ENCODE measurements at regions not wholly inside any gene's neighbourhood (a gene's known extent, or its start where the extent isn't known, plus 50 kb on each side); places are given as distances from the start of the nearest gene placed in this dataset.

GRCh38 chr16:51567911-51568310 lies 416.8 kb upstream of the SALL1 start:
- no peak for ATAC-seq
- Mint-ChIP-seq H3K4me3 (no peak overlapping the region), H3K4me1 (no peaks in the 10 kb centered on the region), H3K36me3 (ENCODE audit: low read depth) (no peaks in the 10 kb centered on the region), H3K27me3 (no peaks in the 10 kb centered on the region), H3K27ac (no peak overlapping the region), H3K9me3 (peaks cover 21% of the 10 kb centered on the region)
- DNase-seq, result no peak

- Mint-ChIP-seq H3K27me3 (no peaks in the 10 kb centered on the region), H3K4me3 (no peak overlapping the region), H3K27ac (no peak overlapping the region)
These were observed 414.1 kb upstream of the SALL1 start for GRCh38 chr16:51565184-51565583.

GRCh38 chr16:51562891-51563290 lies 411.8 kb upstream of the SALL1 start:
- no peaks in the 10 kb centered on the region for H3K27me3 Mint-ChIP-seq
- no peaks in the 10 kb centered on the region for H3K4me1 Mint-ChIP-seq
- no peaks in the 10 kb centered on the region for H3K36me3 Mint-ChIP-seq (ENCODE audit: low read depth)
- no peak for ATAC-seq
- peaks cover 25% of the 10 kb centered on the region for H3K9me3 Mint-ChIP-seq
- no peak overlapping the region for H3K4me3 Mint-ChIP-seq
- DNase-seq, result no peak
- H3K27ac Mint-ChIP-seq, result no peak overlapping the region

More at GRCh38 chr16:51565184-51565583, 414.1 kb upstream of the SALL1 start:
- peaks cover 25% of the 10 kb centered on the region for H3K9me3 Mint-ChIP-seq
- no peaks in the 10 kb centered on the region for H3K4me1 Mint-ChIP-seq
- no peaks in the 10 kb centered on the region for H3K36me3 Mint-ChIP-seq (ENCODE audit: low read depth)
- ATAC-seq (no peak), DNase-seq (no peak)

GRCh38 chr16:51559901-51560300 lies 408.8 kb upstream of the SALL1 start:
- ATAC-seq (no peak), DNase-seq (no peak)
- no peaks in the 10 kb centered on the region for H3K27me3 Mint-ChIP-seq
- peaks cover 13% of the 10 kb centered on the region for H3K9me3 Mint-ChIP-seq
- H3K4me3 Mint-ChIP-seq, result no peak overlapping the region
- no peaks in the 10 kb centered on the region for H3K36me3 Mint-ChIP-seq (ENCODE audit: low read depth)
- no peak overlapping the region for H3K27ac Mint-ChIP-seq
- H3K4me1 Mint-ChIP-seq, result no peaks in the 10 kb centered on the region

GRCh38 chr16:51557670-51558069 lies 406.6 kb upstream of the SALL1 start:
- H3K36me3 Mint-ChIP-seq (ENCODE audit: low read depth), result no peaks in the 10 kb centered on the region

GRCh38 chr16:51556694-51557340 lies 405.7 kb upstream of the SALL1 start:
- Mint-ChIP-seq H3K4me1 (no peaks in the 10 kb centered on the region), H3K4me3 (no peak overlapping the region), H3K27ac (no peak overlapping the region), H3K9me3 (peaks cover 9% of the 10 kb centered on the region), H3K36me3 (ENCODE audit: low read depth) (no peaks in the 10 kb centered on the region), H3K27me3 (no peaks in the 10 kb centered on the region)
- DNase-seq (no peak), ATAC-seq (no peak)

More at GRCh38 chr16:51557670-51558069, 406.6 kb upstream of the SALL1 start:
- Mint-ChIP-seq H3K9me3 (peaks cover 12% of the 10 kb centered on the region), H3K4me1 (no peaks in the 10 kb centered on the region), H3K27ac (no peak overlapping the region), H3K27me3 (no peaks in the 10 kb centered on the region), H3K4me3 (no peak overlapping the region)
- DNase-seq (no peak), ATAC-seq (no peak)

GRCh38 chr16:51553910-51554309 lies 402.8 kb upstream of the SALL1 start:
- ATAC-seq (no peak), DNase-seq (no peak)
- H3K27me3 Mint-ChIP-seq, result no peaks in the 10 kb centered on the region
- peaks cover 9% of the 10 kb centered on the region for H3K9me3 Mint-ChIP-seq
- H3K4me3 Mint-ChIP-seq, result no peak overlapping the region
- H3K4me1 Mint-ChIP-seq, result no peaks in the 10 kb centered on the region
- H3K27ac Mint-ChIP-seq, result no peak overlapping the region
- no peaks in the 10 kb centered on the region for H3K36me3 Mint-ChIP-seq (ENCODE audit: low read depth)

- Mint-ChIP-seq H3K27me3 (no peaks in the 10 kb centered on the region), H3K4me3 (no peak overlapping the region), H3K36me3 (ENCODE audit: low read depth) (no peaks in the 10 kb centered on the region), H3K4me1 (no peaks in the 10 kb centered on the region), H3K27ac (no peak overlapping the region), H3K9me3 (peaks cover 9% of the 10 kb centered on the region)
- ATAC-seq, result no peak
- no peak for DNase-seq
These were observed 402.2 kb upstream of the SALL1 start for GRCh38 chr16:51553314-51553713.

- Mint-ChIP-seq H3K4me3 (no peak overlapping the region), H3K36me3 (ENCODE audit: low read depth) (no peaks in the 10 kb centered on the region), H3K27me3 (no peaks in the 10 kb centered on the region), H3K9me3 (peaks cover 5% of the 10 kb centered on the region), H3K4me1 (no peaks in the 10 kb centered on the region), H3K27ac (no peak overlapping the region)
- no peak for ATAC-seq
- DNase-seq, result no peak
These were observed 399.8 kb upstream of the SALL1 start for GRCh38 chr16:51550800-51551347.

GRCh38 chr16:51549836-51550235 lies 398.8 kb upstream of the SALL1 start:
- Mint-ChIP-seq H3K27ac (no peak overlapping the region), H3K4me1 (no peaks in the 10 kb centered on the region), H3K27me3 (no peaks in the 10 kb centered on the region), H3K36me3 (ENCODE audit: low read depth) (no peaks in the 10 kb centered on the region), H3K9me3 (peaks cover 9% of the 10 kb centered on the region), H3K4me3 (no peak overlapping the region)
- ATAC-seq (no peak), DNase-seq (no peak)

GRCh38 chr16:51545951-51546350 lies 394.9 kb upstream of the SALL1 start:
- Mint-ChIP-seq H3K4me1 (no peaks in the 10 kb centered on the region), H3K27me3 (no peaks in the 10 kb centered on the region), H3K9me3 (peaks cover 5% of the 10 kb centered on the region), H3K27ac (no peak overlapping the region), H3K4me3 (no peak overlapping the region), H3K36me3 (ENCODE audit: low read depth) (no peaks in the 10 kb centered on the region)
- DNase-seq, result no peak
- ATAC-seq, result no peak

GRCh38 chr16:51544851-51545467 lies 393.9 kb upstream of the SALL1 start:
- no peaks in the 10 kb centered on the region for H3K4me1 Mint-ChIP-seq
- no peaks in the 10 kb centered on the region for H3K36me3 Mint-ChIP-seq (ENCODE audit: low read depth)
- DNase-seq (no peak), ATAC-seq (no peak)
- no peak overlapping the region for H3K4me3 Mint-ChIP-seq
- no peak overlapping the region for H3K27ac Mint-ChIP-seq
- H3K9me3 Mint-ChIP-seq, result peaks cover 5% of the 10 kb centered on the region
- no peaks in the 10 kb centered on the region for H3K27me3 Mint-ChIP-seq

- no peak for ATAC-seq
- no peak overlapping the region for H3K4me3 Mint-ChIP-seq
- no peak for DNase-seq
- peaks cover 5% of the 10 kb centered on the region for H3K9me3 Mint-ChIP-seq
- no peaks in the 10 kb centered on the region for H3K27me3 Mint-ChIP-seq
- no peaks in the 10 kb centered on the region for H3K4me1 Mint-ChIP-seq
- H3K36me3 Mint-ChIP-seq (ENCODE audit: low read depth), result no peaks in the 10 kb centered on the region
- no peak overlapping the region for H3K27ac Mint-ChIP-seq
These were observed 392.9 kb upstream of the SALL1 start for GRCh38 chr16:51543971-51544370.

GRCh38 chr16:51542981-51543815 lies 392.1 kb upstream of the SALL1 start:
- Mint-ChIP-seq H3K4me3 (no peak overlapping the region), H3K27ac (no peak overlapping the region), H3K36me3 (ENCODE audit: low read depth) (no peaks in the 10 kb centered on the region), H3K4me1 (no peaks in the 10 kb centered on the region), H3K9me3 (peaks cover 5% of the 10 kb centered on the region), H3K27me3 (no peaks in the 10 kb centered on the region)
- DNase-seq (no peak), ATAC-seq (no peak)

GRCh38 chr16:51540259-51540658 lies 389.2 kb upstream of the SALL1 start:
- DNase-seq, result no peak
- no peak for ATAC-seq
- H3K27ac Mint-ChIP-seq, result no peak overlapping the region
- no peaks in the 10 kb centered on the region for H3K4me1 Mint-ChIP-seq
- no peaks in the 10 kb centered on the region for H3K9me3 Mint-ChIP-seq
- no peaks in the 10 kb centered on the region for H3K36me3 Mint-ChIP-seq (ENCODE audit: low read depth)
- H3K4me3 Mint-ChIP-seq, result no peak overlapping the region
- H3K27me3 Mint-ChIP-seq, result no peaks in the 10 kb centered on the region
